ENCODE measurements at regions not wholly inside any gene's neighbourhood (a gene's known extent, or its start where the extent isn't known, plus 50 kb on each side); places are given as distances from the start of the nearest gene placed in this dataset.

DNA sequence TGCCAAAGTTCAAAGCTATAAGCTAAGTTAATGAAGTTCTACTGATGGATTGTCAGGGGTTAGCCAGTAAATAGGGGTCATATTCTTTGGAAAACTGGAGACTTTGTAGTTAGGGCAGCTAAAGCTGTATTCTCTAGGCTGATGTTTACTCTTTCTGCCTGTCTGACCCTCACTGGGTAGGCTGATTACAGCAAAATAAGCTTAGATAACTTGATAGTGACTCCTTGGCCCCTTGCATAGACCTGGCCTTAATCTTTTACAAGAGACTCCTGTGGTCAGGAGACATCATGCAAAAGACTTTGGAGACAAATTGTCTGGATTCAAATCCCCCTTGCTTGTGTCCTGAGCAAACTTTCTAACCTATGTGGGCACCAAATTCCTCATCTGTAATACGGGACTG lies 314.4 kb upstream of the MSX2 start:
- TF ChIP-seq, protein P1, sequence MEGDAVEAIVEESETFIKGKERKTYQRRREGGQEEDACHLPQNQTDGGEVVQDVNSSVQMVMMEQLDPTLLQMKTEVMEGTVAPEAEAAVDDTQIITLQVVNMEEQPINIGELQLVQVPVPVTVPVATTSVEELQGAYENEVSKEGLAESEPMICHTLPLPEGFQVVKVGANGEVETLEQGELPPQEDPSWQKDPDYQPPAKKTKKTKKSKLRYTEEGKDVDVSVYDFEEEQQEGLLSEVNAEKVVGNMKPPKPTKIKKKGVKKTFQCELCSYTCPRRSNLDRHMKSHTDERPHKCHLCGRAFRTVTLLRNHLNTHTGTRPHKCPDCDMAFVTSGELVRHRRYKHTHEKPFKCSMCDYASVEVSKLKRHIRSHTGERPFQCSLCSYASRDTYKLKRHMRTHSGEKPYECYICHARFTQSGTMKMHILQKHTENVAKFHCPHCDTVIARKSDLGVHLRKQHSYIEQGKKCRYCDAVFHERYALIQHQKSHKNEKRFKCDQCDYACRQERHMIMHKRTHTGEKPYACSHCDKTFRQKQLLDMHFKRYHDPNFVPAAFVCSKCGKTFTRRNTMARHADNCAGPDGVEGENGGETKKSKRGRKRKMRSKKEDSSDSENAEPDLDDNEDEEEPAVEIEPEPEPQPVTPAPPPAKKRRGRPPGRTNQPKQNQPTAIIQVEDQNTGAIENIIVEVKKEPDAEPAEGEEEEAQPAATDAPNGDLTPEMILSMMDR (IDR thresholded peaks at IDR 0.05; ENCODE audit: insufficient read depth, low read length, poor library complexity, severe bottlenecking), result no peak
- Histone ChIP-seq H3K4me3 (replicated peaks; ENCODE audit: low read depth, low read length) (no peak overlapping the region), H3K36me3 (ENCODE audit: control insufficient read depth, insufficient read depth, low read length) (no peaks in the 10 kb centered on the region), H3K27me3 (replicated peaks; ENCODE audit: control insufficient read depth, insufficient read depth, low read length) (no peaks in the 10 kb centered on the region; the same call in 1 of the 2 replicates)
- no peak for DNase-seq (ENCODE audit: extremely low read depth, insufficient read length)

DNA sequence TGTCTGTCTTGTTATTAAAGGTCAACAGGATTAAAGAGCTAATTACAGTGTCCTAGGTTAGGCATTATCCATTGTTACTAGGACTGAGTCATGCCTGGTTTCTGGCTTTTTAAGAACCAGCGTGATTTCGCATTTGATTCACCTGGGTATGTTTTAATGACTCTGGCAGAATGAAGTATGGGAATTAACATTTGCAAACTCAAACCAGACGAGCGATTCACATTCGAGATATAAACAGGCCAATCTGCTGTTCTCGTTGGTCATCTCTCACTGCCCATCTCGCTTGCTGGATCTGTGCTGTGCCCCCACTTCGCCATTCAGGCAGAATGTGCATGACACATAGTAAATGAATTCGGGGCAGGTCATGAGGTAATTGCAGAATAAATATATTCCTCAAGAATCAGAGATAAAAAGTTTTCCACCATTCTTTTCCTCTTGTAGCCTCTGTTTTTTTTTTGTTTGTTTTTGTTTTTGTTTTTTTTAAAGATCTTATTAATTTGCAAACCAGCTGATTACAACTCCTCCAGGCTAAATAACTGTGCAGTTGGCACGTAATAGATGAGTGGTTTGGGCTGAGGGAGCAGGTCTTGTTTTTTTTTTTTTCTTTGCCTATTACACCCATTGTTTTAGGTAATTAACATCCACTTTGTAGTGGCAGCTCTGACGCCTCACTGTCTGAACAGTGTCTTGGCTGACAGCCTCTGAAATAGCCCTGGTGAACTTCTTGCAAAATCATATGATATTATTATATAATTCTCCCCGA lies 313.5 kb upstream of the MSX2 start:
- no peaks in the 10 kb centered on the region for H3K36me3 ChIP-seq (ENCODE audit: control insufficient read depth, insufficient read depth, low read length)
- no peaks in the 10 kb centered on the region; the same call in 1 of the 2 replicates for H3K27me3 ChIP-seq (replicated peaks; ENCODE audit: control insufficient read depth, insufficient read depth, low read length)
- TF ChIP-seq, protein P1 (IDR thresholded peaks at IDR 0.05; ENCODE audit: insufficient read depth, low read length, poor library complexity, severe bottlenecking), result no peak
- no peak for DNase-seq (ENCODE audit: extremely low read depth, insufficient read length)
- H3K4me3 ChIP-seq (replicated peaks; ENCODE audit: low read depth, low read length), result no peak overlapping the region

DNA sequence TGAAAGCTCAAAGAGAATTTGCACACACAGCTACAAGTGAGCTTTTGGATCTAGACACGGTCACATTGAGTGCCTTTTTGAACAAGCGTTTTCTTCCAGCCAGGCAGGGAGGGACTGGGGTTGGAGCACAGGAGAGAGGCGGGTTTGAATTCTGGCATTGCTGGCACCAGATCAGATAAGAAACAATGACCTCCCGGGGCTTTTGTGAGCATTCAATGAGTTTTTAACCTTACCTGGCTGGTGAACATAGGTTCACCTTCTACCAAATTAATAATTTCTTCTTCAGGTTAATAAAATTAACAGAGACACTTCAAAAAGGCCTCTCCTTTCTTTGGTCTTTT lies 312.9 kb upstream of the MSX2 start:
- DNase-seq (ENCODE audit: extremely low read depth, insufficient read length), result no peak
- no peak overlapping the region for H3K4me3 ChIP-seq (replicated peaks; ENCODE audit: low read depth, low read length)
- H3K27me3 ChIP-seq (replicated peaks; ENCODE audit: control insufficient read depth, insufficient read depth, low read length), result no peaks in the 10 kb centered on the region; the same call in 1 of the 2 replicates
- no peaks in the 10 kb centered on the region for H3K36me3 ChIP-seq (ENCODE audit: control insufficient read depth, insufficient read depth, low read length)
- TF ChIP-seq, protein P1 (IDR thresholded peaks at IDR 0.05; ENCODE audit: insufficient read depth, low read length, poor library complexity, severe bottlenecking), result no peak

DNA sequence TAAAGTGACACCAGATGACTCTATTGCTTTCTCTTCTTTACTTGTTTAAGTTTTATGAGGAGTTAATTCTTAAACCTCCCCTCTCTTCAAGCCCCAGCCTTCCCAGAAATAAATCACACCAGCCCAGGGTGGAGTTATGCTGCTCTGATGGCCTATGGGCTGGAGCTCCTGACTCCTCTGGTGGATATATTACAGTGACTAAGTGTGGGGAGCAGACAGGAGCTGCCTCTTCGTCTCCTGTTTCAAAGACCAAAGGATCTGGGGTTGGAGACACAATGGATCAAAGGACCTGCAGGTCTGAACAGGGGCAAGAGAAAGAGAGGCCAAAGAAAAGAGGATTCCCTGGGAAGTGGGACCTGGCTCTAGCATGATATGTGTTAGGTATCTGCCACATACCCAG lies 312.0 kb upstream of the MSX2 start:
- no peak for DNase-seq (ENCODE audit: extremely low read depth, insufficient read length)
- H3K27me3 ChIP-seq (replicated peaks; ENCODE audit: control insufficient read depth, insufficient read depth, low read length), result no peaks in the 10 kb centered on the region; the same call in 1 of the 2 replicates
- H3K36me3 ChIP-seq (ENCODE audit: control insufficient read depth, insufficient read depth, low read length), result no peaks in the 10 kb centered on the region
- H3K4me3 ChIP-seq (replicated peaks; ENCODE audit: low read depth, low read length), result no peak overlapping the region
- TF ChIP-seq, protein P1 (IDR thresholded peaks at IDR 0.05; ENCODE audit: insufficient read depth, low read length, poor library complexity, severe bottlenecking), result no peak

DNA sequence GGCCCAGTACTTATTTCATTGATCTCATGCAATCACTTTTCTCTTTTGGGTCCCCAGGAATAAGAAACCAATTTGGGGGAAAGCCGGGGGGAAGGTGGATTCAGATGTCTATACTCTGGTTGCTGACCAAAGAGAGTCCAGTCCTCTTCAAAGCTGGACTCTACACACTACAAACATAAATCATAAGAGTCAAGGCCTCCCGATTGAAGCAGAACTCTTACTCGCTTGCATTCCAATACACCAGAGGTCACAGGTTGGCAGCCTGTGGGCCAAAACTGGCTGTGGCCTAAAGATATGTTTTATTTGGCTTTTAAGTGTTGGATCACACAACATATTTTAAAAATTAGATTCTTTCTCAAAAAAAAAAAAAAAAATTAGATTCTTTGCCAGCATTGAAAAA lies 311.4 kb upstream of the MSX2 start:
- H3K36me3 ChIP-seq (ENCODE audit: control insufficient read depth, insufficient read depth, low read length), result no peaks in the 10 kb centered on the region
- DNase-seq (ENCODE audit: extremely low read depth, insufficient read length), result no peak
- H3K4me3 ChIP-seq (replicated peaks; ENCODE audit: low read depth, low read length), result no peak overlapping the region
- TF ChIP-seq, protein P1 (IDR thresholded peaks at IDR 0.05; ENCODE audit: insufficient read depth, low read length, poor library complexity, severe bottlenecking), result no peak
- H3K27me3 ChIP-seq (replicated peaks; ENCODE audit: control insufficient read depth, insufficient read depth, low read length), result no peaks in the 10 kb centered on the region; the same call in 1 of the 2 replicates

Data from GM06990 (cell line).